Pancreas (tissue), 10 donors: ENCODE measurements at regions not wholly inside any gene's neighbourhood (a gene's known extent, or its start where the extent isn't known, plus 50 kb on each side); places are given as distances from the start of the nearest gene placed in this dataset.

Experiments used
- ATAC-seq, 4 donors: fragments of 200-7000 bp; cut with Tn5 transposase; one replicate each; pipeline versions ENCODE4 v1.8.0 to v1.9.1; 2020; ENCODE audit warnings: mild to moderate bottlenecking in 4 of 4, moderate library complexity in 4 of 4
- DNase-seq, 6 donors: peaks; one replicate each; pipeline ENCODE4 v3.0.0-alpha.2; 2020
- FAIRE-seq: peaks from 2 replicates; lab custom pipeline; 2012; peaks lifted over from hg19 to GRCh38; lab: Jason Lieb, UNC
- H3K27ac ChIP-seq, 4 donors: fragments of 200-600 bp; sonication (generic); 1 replicate in 3 of 4; 2 replicates in 1 of 4; pipeline versions ENCODE4 v1.5.0 to v1.8.0; 2020
- H3K27me3 ChIP-seq, 4 donors: fragments of 200-600 bp; one replicate each; pipeline ENCODE4 v1.8.0; 2021
- H3K36me3 ChIP-seq, 3 donors: fragments of 200-600 bp; sonication (generic) in 1 of 3; one replicate each; pipeline versions ENCODE4 v1.5.0 to v1.8.0; 2020 to 2021
- H3K4me1 ChIP-seq, 3 donors: fragments of 200-600 bp; one replicate each; pipeline ENCODE4 v1.8.0; 2021
- H3K4me3 ChIP-seq, 4 donors: fragments of 200-600 bp; sonication (generic) in 2 of 4; one replicate each; pipeline versions ENCODE4 v1.5.0 to v1.8.0; 2020 to 2021
- H3K9me3 ChIP-seq, 4 donors: fragments of 200-600 bp; one replicate each; pipeline ENCODE4 v1.8.0; 2021
- CTCF ChIP-seq, 4 donors: fragments of 200-600 bp; sonication (generic) in 3 of 4; IDR thresholded peaks; one replicate each; pipeline versions ENCODE4 v1.5.0 to v1.8.0; 2021; ENCODE audit warnings: antibody characterized with exemption in 4 of 4
- WGBS, 2 donors: extraction: QIAGEN DNeasy Blood & Tissue Kit; methylation state at CpG; one replicate each; pipeline ENCODE4 v1.1.7; 2013; 5-methylcytosine and 5-hydroxymethylcytosine counted together
- intact Hi-C, 3 donors: fragments of 100-400 bp; cut with DNase I; formaldehyde crosslinking; loops; one replicate each; pipeline versions ENCODE4 v1.11.1 to v1.14.2; 2022
- donor health status: healthy with polysubstance abuse.
- donor health status: DM: no; HTN: no; CAD: no; lungs with moderate emphysema.
- donor health status: DM: no; HTN: no; CAD: no.
- donor health status: control.
- donor health status: control.
- donor health status: Bipolar disorder and iron deficiency.
- donor health status: DM: yes; HTN: yes; CAD: no.
- donor health status: DM: no; HTN: no; CAD: no.
- donor health status: DM: no; HTN: no; CAD: no.
- donor health status: DM: yes; HTN: yes; CAD: no.

- no peaks in the 10 kb centered on the region for H3K9me3 ChIP-seq
- ATAC-seq (no peak), FAIRE-seq (no peak), DNase-seq (no peak)
- intact Hi-C loops, result no loop called here
- no peaks in the 10 kb centered on the region for H3K27me3 ChIP-seq
- TF ChIP-seq CTCF (IDR thresholded peaks at IDR 0.05), result no peak
- H3K27ac ChIP-seq, result no peak overlapping the region
- no peaks in the 10 kb centered on the region for H3K4me1 ChIP-seq
- H3K36me3 ChIP-seq, result no peaks in the 10 kb centered on the region
- no peak overlapping the region for H3K4me3 ChIP-seq
- WGBS, 2 donors, result 55 to 56% methylated on average over 3 of the region's 3 CpGs
Observed at GRCh38 chr7:50196719-50197118, 103.7 kb upstream of the ZPBP start.

GRCh38 chr7:50190776-50191175 lies 97.7 kb upstream of the ZPBP start:
- Histone ChIP-seq H3K9me3 (no peaks in the 10 kb centered on the region), H3K4me1 (no peaks in the 10 kb centered on the region), H3K36me3 (no peaks in the 10 kb centered on the region), H3K27ac (no peak overlapping the region), H3K4me3 (no peak overlapping the region), H3K27me3 (no peaks in the 10 kb centered on the region)
- TF ChIP-seq CTCF (IDR thresholded peaks at IDR 0.05), result no peak
- DNase-seq (no peak), ATAC-seq (no peak), FAIRE-seq (no peak)
- intact Hi-C loops, result no loop called here
- 17 to 27% methylated on average over 1 of the region's 1 CpG for WGBS, 2 donors

- H3K36me3 ChIP-seq, result no peaks in the 10 kb centered on the region
- no peak overlapping the region for H3K27ac ChIP-seq
- DNase-seq, result no peak
- FAIRE-seq, result no peak
- no peaks in the 10 kb centered on the region for H3K4me1 ChIP-seq
- H3K4me3 ChIP-seq, result no peak overlapping the region
- no peak for ATAC-seq
- no peak for TF ChIP-seq CTCF (IDR thresholded peaks at IDR 0.05)
- no peaks in the 10 kb centered on the region for H3K9me3 ChIP-seq
- WGBS, 2 donors, result 25 to 49% methylated on average over 2 of the region's 2 CpGs
- intact Hi-C loops, result no loop called here
- H3K27me3 ChIP-seq, result no peaks in the 10 kb centered on the region
Observed at GRCh38 chr7:50189371-50189770, 96.3 kb upstream of the ZPBP start.

- Histone ChIP-seq H3K27ac (no peak overlapping the region), H3K4me3 (no peak overlapping the region), H3K27me3 (no peaks in the 10 kb centered on the region), H3K4me1 (no peaks in the 10 kb centered on the region), H3K9me3 (no peaks in the 10 kb centered on the region), H3K36me3 (no peaks in the 10 kb centered on the region)
- 60 to 71% methylated on average over 8 of the region's 8 CpGs for WGBS, 2 donors
- ATAC-seq, result no peak
- intact Hi-C loops, result no loop called here
- DNase-seq, result no peak
- FAIRE-seq, result no peak
- TF ChIP-seq CTCF (IDR thresholded peaks at IDR 0.05), result no peak
Observed at GRCh38 chr7:50185951-50186682, 93.1 kb upstream of the ZPBP start.

GRCh38 chr7:50185208-50185607 lies 92.2 kb upstream of the ZPBP start:
- ATAC-seq, result peak in 2 of 4 donors; percentile 53 to 66
- no peak for TF ChIP-seq CTCF (IDR thresholded peaks at IDR 0.05)

More at GRCh38 chr7:50185208-50185607, 92.2 kb upstream of the ZPBP start:
- DNase-seq (peak in 1 of 6 donors; percentile 22), FAIRE-seq (no peak)
- intact Hi-C loops, result no loop called here
- H3K27ac ChIP-seq, result no peak overlapping the region
- H3K4me3 ChIP-seq, result no peak overlapping the region
- H3K27me3 ChIP-seq, result no peaks in the 10 kb centered on the region
- H3K36me3 ChIP-seq, result no peaks in the 10 kb centered on the region
- H3K4me1 ChIP-seq, result no peaks in the 10 kb centered on the region
- no peaks in the 10 kb centered on the region for H3K9me3 ChIP-seq
- 55 to 74% methylated on average over 4 of the region's 4 CpGs for WGBS, 2 donors
